GM06990 (cell line): ENCODE measurements at regions not wholly inside any gene's neighbourhood (a gene's known extent, or its start where the extent isn't known, plus 50 kb on each side); places are given as distances from the start of the nearest gene placed in this dataset.

Experiments used
- DNase-seq: peaks from one replicate; pipeline ENCODE4 v3.0.0-alpha.2; 2011; ENCODE audit not compliant: insufficient read length; ENCODE audit errors: extremely low read depth
- H3K27me3 ChIP-seq: replicated peaks from 2 replicates; pipeline ENCODE4 v1.6.0; 2011; ENCODE audit warnings: low read length; ENCODE audit not compliant: control insufficient read depth, insufficient read depth
- H3K36me3 ChIP-seq: 2 replicates; pipeline ENCODE4 v1.5.1; 2011; ENCODE audit warnings: low read length; ENCODE audit not compliant: control insufficient read depth, insufficient read depth
- H3K4me3 ChIP-seq: replicated peaks from 2 replicates; pipeline ENCODE4 v1.5.1; 2011; ENCODE audit warnings: low read depth, mild to moderate bottlenecking, control low read depth, low read length
- CTCF ChIP-seq: IDR thresholded peaks from 2 replicates; pipeline ENCODE4 v1.5.1; 2011; ENCODE audit warnings: low read length, control low read depth, mild to moderate bottlenecking, inconsistent platforms; ENCODE audit not compliant: insufficient read depth, poor library complexity, severe bottlenecking

GRCh38 chr2:217160978-217161973 lies 301.4 kb upstream of the TNP1 start:
- no peak for DNase-seq
- no peak overlapping the region for H3K4me3 ChIP-seq
- no peaks in the 10 kb centered on the region for H3K27me3 ChIP-seq
- H3K36me3 ChIP-seq = no peaks in the 10 kb centered on the region
- TF ChIP-seq CTCF = no peak

GRCh38 chr2:217160103-217160743 lies 300.4 kb upstream of the TNP1 start:
- Histone ChIP-seq H3K4me3 (no peak overlapping the region), H3K36me3 (no peaks in the 10 kb centered on the region), H3K27me3 (no peaks in the 10 kb centered on the region)
- DNase-seq = no peak
- no peak for TF ChIP-seq CTCF

GRCh38 chr2:217158928-217159327 lies 299.1 kb upstream of the TNP1 start:
- H3K4me3 ChIP-seq = no peak overlapping the region
- H3K36me3 ChIP-seq = no peaks in the 10 kb centered on the region
- DNase-seq = no peak
- TF ChIP-seq CTCF = no peak
- H3K27me3 ChIP-seq = no peaks in the 10 kb centered on the region; the same call in 1 of the 2 replicates

GRCh38 chr2:217157581-217157980 lies 297.7 kb upstream of the TNP1 start:
- DNase-seq = no peak
- Histone ChIP-seq H3K27me3 (no peaks in the 10 kb centered on the region; the same call in 1 of the 2 replicates), H3K36me3 (no peaks in the 10 kb centered on the region), H3K4me3 (no peak overlapping the region)
- TF ChIP-seq CTCF = no peak

- no peak for TF ChIP-seq CTCF
- DNase-seq = no peak
- Histone ChIP-seq H3K36me3 (no peaks in the 10 kb centered on the region), H3K27me3 (no peaks in the 10 kb centered on the region; the same call in 1 of the 2 replicates), H3K4me3 (no peak overlapping the region)
These were observed 296.9 kb upstream of the TNP1 start for GRCh38 chr2:217156801-217157200.
